HepG2 (cell line): ENCODE measurements at regions not wholly inside any gene's neighbourhood (a gene's known extent, or its start where the extent isn't known, plus 50 kb on each side); places are given as distances from the start of the nearest gene placed in this dataset.

Experiments
- ATAC-seq: fragments of 200-7000 bp; cut with Tn5 transposase; 3 replicates; pipeline ENCODE4 v1.9.1; 2020; ENCODE audit warnings: mild to moderate bottlenecking, moderate library complexity
- BruUV-seq: library from RNA; stranded (reverse); fragments of 400-500 nt; replicated peaks from 2 replicates; lab custom pipeline; 2021; lab: Mats Ljungman, UMichigan
- CTCF ChIA-PET: fragments of 300-600 bp; formaldehyde crosslinking; extraction: SDS; loops from one replicate; lab custom pipeline; 2021; ENCODE audit warnings: low total read pairs, inconsistent platforms, low intra/inter-chr PET ratio; lab: Yijun Ruan, JAX
- POLR2A ChIA-PET: fragments of 350-600 bp; sonication (Branson Sonifier 250); formaldehyde crosslinking; loops from one replicate; lab custom pipeline; 2020; ENCODE audit warnings: antibody characterized with exemption, inconsistent platforms; lab: Yijun Ruan, JAX
- DNase-seq: peaks from one replicate; pipeline ENCODE4 v3.0.0-alpha.2; 2015; ENCODE audit warnings: low spot score
- FAIRE-seq: peaks from 3 replicates; lab custom pipeline; 2011; peaks lifted over from hg19 to GRCh38; lab: Jason Lieb, UNC
- H2AFZ ChIP-seq: one replicate; pipeline ENCODE4 v1.6.1; 2011; ENCODE audit warnings: low read length, inconsistent platforms
- H3K27ac ChIP-seq: fragments of 300-600 bp; 3 replicates; pipeline ENCODE4 v1.8.0; 2011; ENCODE audit warnings: mixed run types, mild to moderate bottlenecking, mixed read lengths, low read length, inconsistent platforms; ENCODE audit not compliant: insufficient read depth; ENCODE audit errors: extremely low read length
- H3K27me3 ChIP-seq, 2 experiments: fragments of 200-600 bp in 1 of 2; 2 replicates in 1 of 2; 3 replicates in 1 of 2; pipeline versions ENCODE4 v1.6.0 to v1.8.0; 2011; ENCODE audit warnings: low read length in 2 of 2, mild to moderate bottlenecking in 2 of 2, moderate library complexity in 2 of 2, inconsistent platforms in 1 of 2; ENCODE audit not compliant: insufficient read depth in 2 of 2, control insufficient read depth in 1 of 2
- H3K36me3 ChIP-seq, 2 experiments: fragments of 200-600 bp in 1 of 2; replicated peaks in 1 of 2; 2 replicates in 1 of 2; 3 replicates in 1 of 2; pipeline versions ENCODE4 v1.5.1 to v1.8.0; 2011; ENCODE audit warnings: low read length in 2 of 2, inconsistent platforms in 1 of 2; ENCODE audit not compliant: insufficient read depth in 2 of 2, control insufficient read depth in 1 of 2
- H3K4me1 ChIP-seq: 2 replicates; pipeline ENCODE4 v1.5.1; 2012; ENCODE audit warnings: low read length, inconsistent platforms; ENCODE audit not compliant: insufficient read depth
- H3K4me2 ChIP-seq: 2 replicates; pipeline ENCODE4 v1.6.0; 2011; ENCODE audit warnings: low read depth, low read length, inconsistent platforms
- H3K4me3 ChIP-seq, 3 experiments: fragments of 200-600 bp in 1 of 3; sonication (generic), shearing (Covaris generic) in 1 of 3; replicated peaks in 1 of 3; 2 replicates each; pipeline ENCODE4 v1.5.1; 2011 to 2016; ENCODE audit warnings: low read length in 3 of 3, inconsistent platforms in 2 of 3, low read depth in 2 of 3, mild to moderate bottlenecking in 2 of 3, control low read depth in 1 of 3, mixed read lengths in 1 of 3; ENCODE audit not compliant: insufficient read depth in 1 of 3
- H3K79me2 ChIP-seq: one replicate; pipeline ENCODE4 v1.6.1; 2011; ENCODE audit warnings: low read length, inconsistent platforms; ENCODE audit not compliant: insufficient read depth
- H3K9ac ChIP-seq: 2 replicates; pipeline ENCODE4 v1.6.0; 2011; ENCODE audit warnings: mild to moderate bottlenecking, low read depth, low read length, inconsistent platforms; ENCODE audit not compliant: insufficient read depth
- H3K9me3 ChIP-seq: 2 replicates; pipeline ENCODE4 v1.5.1; 2012; ENCODE audit warnings: mild to moderate bottlenecking, low read length
- H4K20me1 ChIP-seq: 2 replicates; pipeline ENCODE4 v1.6.0; 2011; ENCODE audit warnings: inconsistent platforms, mild to moderate bottlenecking, low read length, moderate library complexity; ENCODE audit not compliant: insufficient read depth
- EP300 ChIP-seq, 3 experiments: sonication (generic) in 1 of 3; formaldehyde crosslinking in 1 of 3; IDR thresholded peaks; 2 replicates each; pipeline versions ENCODE4 v1.5.1 to v1.6.1; 2011 to 2020; ENCODE audit warnings: low read depth in 2 of 3, low read length in 2 of 3, borderline replicate concordance in 1 of 3, improper control_type of control experiment in 1 of 3, mild to moderate bottlenecking in 1 of 3, missing genetic modification reagents in 1 of 3, moderate library complexity in 1 of 3
- ETV5 ChIP-seq: IDR thresholded peaks from 2 replicates; pipeline ENCODE4 v1.6.1; 2018; ENCODE audit warnings: missing biosample characterization, missing genetic modification reagents, inconsistent platforms, borderline replicate concordance
- GATA4 ChIP-seq: sonication (generic); IDR thresholded peaks from 2 replicates; pipeline ENCODE4 v1.6.1; 2016; ENCODE audit warnings: antibody characterized with exemption, low read depth, borderline replicate concordance
- GATAD2A ChIP-seq: IDR thresholded peaks from 2 replicates; pipeline ENCODE4 v1.6.1; 2016
- GTF3A ChIP-seq: sonication (generic); formaldehyde crosslinking; conservative IDR thresholded peaks from 2 replicates; pipeline ENCODE4 v1.4.0; 2020; ENCODE audit warnings: mild to moderate bottlenecking, missing genetic modification reagents
- NFE2L2 ChIP-seq: fragments of 150-350 bp; IDR thresholded peaks from 2 replicates; pipeline ENCODE4 v1.6.1; 2014; ENCODE audit warnings: low read length
- NFKB2 ChIP-seq: sonication (generic); formaldehyde crosslinking; IDR thresholded peaks from 2 replicates; pipeline ENCODE4 v1.4.0; 2020; ENCODE audit warnings: missing genetic modification reagents, borderline replicate concordance
- RAD51 ChIP-seq: fragments of 450-650 bp; IDR thresholded peaks from 2 replicates; pipeline ENCODE4 v1.6.1; 2016; ENCODE audit warnings: borderline replicate concordance
- RFX1 ChIP-seq: fragments of 450-650 bp; IDR thresholded peaks from 2 replicates; pipeline ENCODE4 v1.6.1; 2017
- SP4 ChIP-seq: sonication (generic); formaldehyde crosslinking; IDR thresholded peaks from 2 replicates; pipeline ENCODE4 v1.8.1; 2023; ENCODE audit warnings: mild to moderate bottlenecking, missing genetic modification reagents
- ZNF343 ChIP-seq: sonication (generic); formaldehyde crosslinking; IDR thresholded peaks from 2 replicates; pipeline ENCODE4 v1.4.0; 2020; ENCODE audit warnings: mild to moderate bottlenecking, missing genetic modification reagents
- ZNF354B ChIP-seq: sonication (generic); formaldehyde crosslinking; IDR thresholded peaks from 2 replicates; pipeline ENCODE4 v1.8.0; 2022; ENCODE audit warnings: mild to moderate bottlenecking, missing genetic modification reagents
- ZNF703 ChIP-seq: sonication (generic); formaldehyde crosslinking; IDR thresholded peaks from 2 replicates; pipeline ENCODE4 v1.5.1; 2020; ENCODE audit warnings: missing genetic modification reagents, mild to moderate bottlenecking, moderate library complexity, borderline replicate concordance
- ZNF773 ChIP-seq: sonication (generic); formaldehyde crosslinking; IDR thresholded peaks from 2 replicates; pipeline ENCODE4 v1.4.0; 2020; ENCODE audit warnings: missing genetic modification reagents, borderline replicate concordance
- ZNF792 ChIP-seq: IDR thresholded peaks from 2 replicates; pipeline ENCODE4 v1.6.1; 2016
- ZNF850 ChIP-seq: sonication (generic); formaldehyde crosslinking; conservative IDR thresholded peaks from 2 replicates; pipeline ENCODE4 v1.9.0; 2021; ENCODE audit warnings: mild to moderate bottlenecking, missing genetic modification reagents
- WGBS: methylation state at CpG from one replicate; pipeline ENCODE4 v1.1.6; 2017; ENCODE audit warnings: low lambda C conversion rate; 5-methylcytosine and 5-hydroxymethylcytosine counted together
- in situ Hi-C: cut with HindIII; loops from 2 replicates; pipeline ENCODE4 v1.10.0; 2017; ENCODE audit warnings: low pct_unique_long_range_greater_than_20kb; ENCODE audit not compliant: extremely low pct_ligation_motif_present
- intact Hi-C: fragments of 100-400 bp; cut with micrococcal nuclease; formaldehyde crosslinking; loops from one replicate; pipeline ENCODE4 v1.10.0; 2022; ENCODE audit not compliant: unreplicated experiment
- TF ChIP-seq, protein P1 (sequence below): sonication (generic); formaldehyde crosslinking; IDR thresholded peaks from 2 replicates; pipeline ENCODE4 v1.8.1; 2023; ENCODE audit warnings: missing genetic modification reagents, mild to moderate bottlenecking, borderline replicate concordance
- TF ChIP-seq, protein P2 (sequence below): sonication (generic); formaldehyde crosslinking; IDR thresholded peaks from 2 replicates; pipeline ENCODE4 v1.4.0; 2020; ENCODE audit warnings: missing genetic modification reagents, low read depth, mild to moderate bottlenecking, borderline replicate concordance
- TF ChIP-seq, protein P3 (sequence below): IDR thresholded peaks from 2 replicates; pipeline ENCODE4 v1.6.1; 2016; ENCODE audit warnings: missing genetic modification reagents, missing compliant biosample characterization

- CTCF ChIA-PET = no interaction called here
- FAIRE-seq (no peak), DNase-seq (no peak), ATAC-seq (no peak)
- no peak overlapping the region for H3K27ac ChIP-seq
- H3K36me3 ChIP-seq = no peaks in the 10 kb centered on the region
- POLR2A ChIA-PET = no interaction called here
- no peak overlapping the region for H3K4me3 ChIP-seq
- BruUV-seq = no TSS peak
- no peak for TF ChIP-seq NFE2L2
- WGBS = 7% methylated on average over 1 of the region's 1 CpG
- H4K20me1 ChIP-seq = no peaks in the 10 kb centered on the region
- no peak overlapping the region for H3K4me2 ChIP-seq
- in situ Hi-C loops (loop anchor here (25.0 kb wide), 2 partner anchors 90 to 940 kb away; no protein-coding TSS in a partner anchor), intact Hi-C loops (no loop called here)
- H2AFZ ChIP-seq = no peak overlapping the region
- no peaks in the 10 kb centered on the region for H3K27me3 ChIP-seq
- no peaks in the 10 kb centered on the region for H3K79me2 ChIP-seq
- H3K4me1 ChIP-seq = no peaks in the 10 kb centered on the region
- no peak overlapping the region for H3K9ac ChIP-seq
- H3K9me3 ChIP-seq = no peaks in the 10 kb centered on the region; the same call in 1 of the 2 replicates
Measured at GRCh38 chr18:24897461-24897860, 437.0 kb downstream of the HRH4 start.

DNA sequence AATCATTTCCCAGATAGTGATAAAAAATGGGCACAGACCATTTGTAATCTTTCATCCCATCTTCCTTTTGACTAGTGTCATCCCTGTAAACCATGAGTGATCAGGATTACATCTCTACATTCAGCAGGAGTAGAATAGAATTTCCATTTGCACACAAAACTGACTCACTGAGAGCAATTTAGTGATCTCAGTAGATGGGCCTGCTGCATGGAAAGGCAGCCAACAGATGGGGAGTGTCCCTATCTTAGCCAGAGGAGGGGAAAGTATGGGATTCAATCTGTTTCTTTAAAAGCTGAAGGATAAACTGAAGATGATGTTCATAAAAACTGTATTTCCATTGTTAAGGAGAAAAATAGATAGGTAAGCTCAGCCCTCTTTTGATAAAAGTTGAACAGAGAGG lies 441.7 kb downstream of the ZNF521 start:
- Histone ChIP-seq H3K9ac (no peak overlapping the region), H4K20me1 (no peaks in the 10 kb centered on the region), H3K27me3 (no peaks in the 10 kb centered on the region; a peak in 1 of 5 replicates), H3K79me2 (no peaks in the 10 kb centered on the region), H3K4me2 (no peak overlapping the region), H3K36me3 (no peaks in the 10 kb centered on the region), H3K27ac (no peak overlapping the region), H3K4me1 (no peaks in the 10 kb centered on the region), H2AFZ (no peak overlapping the region), H3K4me3 (no peak overlapping the region), H3K9me3 (no peaks in the 10 kb centered on the region)
- ChIA-PET CTCF (no interaction called here), POLR2A (no interaction called here)
- ATAC-seq (no peak), DNase-seq (no peak), FAIRE-seq (no peak)
- TF ChIP-seq, protein P1, sequence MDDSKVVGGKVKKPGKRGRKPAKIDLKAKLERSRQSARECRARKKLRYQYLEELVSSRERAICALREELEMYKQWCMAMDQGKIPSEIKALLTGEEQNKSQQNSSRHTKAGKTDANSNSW = no peak
- TF ChIP-seq GATAD2A (no peak), RFX1 (no peak), ZNF792 (CRISPR knock-in tag) (no peak), SP4 (CRISPR knock-in tag) (no peak), ZNF850 (CRISPR knock-in tag) (no peak), ZNF703 (CRISPR knock-in tag) (no peak), ZNF354B (CRISPR knock-in tag) (no peak), ETV5 (no peak), ZNF773 (CRISPR knock-in tag) (no peak), GATA4 (no peak), RAD51 (no peak), GTF3A (CRISPR knock-in tag) (no peak), ZNF343 (CRISPR knock-in tag) (no peak), NFKB2 (CRISPR knock-in tag) (no peak), EP300 (IDR thresholded peaks at IDR 0.05; ENCODE audit: low read depth in 2 of 2, low read length in 2 of 2) (no peak), EP300 (CRISPR knock-in tag; IDR thresholded peaks at IDR 0.05; ENCODE audit: borderline replicate concordance) (no peak)
- TF ChIP-seq, protein P2, sequence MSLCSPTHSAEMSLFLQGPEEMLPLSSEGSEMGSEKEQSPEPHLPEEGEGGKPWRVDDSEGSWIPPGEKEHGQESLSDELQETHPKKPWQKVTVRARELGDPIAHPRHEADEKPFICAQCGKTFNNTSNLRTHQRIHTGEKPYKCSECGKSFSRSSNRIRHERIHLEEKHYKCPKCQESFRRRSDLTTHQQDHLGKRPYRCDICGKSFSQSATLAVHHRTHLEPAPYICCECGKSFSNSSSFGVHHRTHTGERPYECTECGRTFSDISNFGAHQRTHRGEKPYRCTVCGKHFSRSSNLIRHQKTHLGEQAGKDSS (CRISPR knock-in tag) = no peak
- TF ChIP-seq, protein P3, sequence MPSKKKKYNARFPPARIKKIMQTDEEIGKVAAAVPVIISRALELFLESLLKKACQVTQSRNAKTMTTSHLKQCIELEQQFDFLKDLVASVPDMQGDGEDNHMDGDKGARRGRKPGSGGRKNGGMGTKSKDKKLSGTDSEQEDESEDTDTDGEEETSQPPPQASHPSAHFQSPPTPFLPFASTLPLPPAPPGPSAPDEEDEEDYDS (CRISPR knock-in tag) = no peak
- in situ Hi-C loops = no loop called here
- no TSS peak for BruUV-seq
- intact Hi-C loops = no loop called here
